Nucleus accumbens (tissue), 56 donors: ENCODE measurements at regions not wholly inside any gene's neighbourhood (a gene's known extent, or its start where the extent isn't known, plus 50 kb on each side); places are given as distances from the start of the nearest gene placed in this dataset.

Source experiments
- DNase-seq, 56 donors: peaks; one replicate each; lab custom pipeline; 2025; lab: John Stamatoyannopoulos, UW

- no peak for DNase-seq
Observed at GRCh38 chr14:29102266-29102665, 335.7 kb downstream of the FOXG1 start.

GRCh38 chr14:29102996-29103395 lies 336.4 kb downstream of the FOXG1 start:
- DNase-seq, result no peak

GRCh38 chr14:29108908-29109307 lies 342.3 kb downstream of the FOXG1 start:
- DNase-seq, result no peak

- no peak for DNase-seq
Observed at GRCh38 chr14:29109589-29109988, 343.0 kb downstream of the FOXG1 start.

GRCh38 chr14:29111554-29111953 lies 345.0 kb downstream of the FOXG1 start:
- DNase-seq, result no peak

- DNase-seq, result no peak
Observed at GRCh38 chr14:29123017-29123416, 356.4 kb downstream of the FOXG1 start.

GRCh38 chr14:29126361-29126760 lies 359.8 kb downstream of the FOXG1 start:
- no peak for DNase-seq

- DNase-seq, result no peak
Observed at GRCh38 chr14:29126865-29127264, 360.3 kb downstream of the FOXG1 start.

GRCh38 chr14:29140016-29140415 lies 373.4 kb downstream of the FOXG1 start:
- no peak for DNase-seq

GRCh38 chr14:29144621-29145020 lies 378.0 kb downstream of the FOXG1 start:
- peak in 5 of 56 donors; percentile 1 to 23 (median 8) for DNase-seq

- DNase-seq, result no peak
Observed at GRCh38 chr14:29148221-29148620, 381.6 kb downstream of the FOXG1 start.

GRCh38 chr14:29149798-29150197 lies 383.2 kb downstream of the FOXG1 start:
- DNase-seq, result no peak

GRCh38 chr14:29150659-29151058 lies 384.1 kb downstream of the FOXG1 start:
- no peak for DNase-seq

GRCh38 chr14:29156096-29156495 lies 389.5 kb downstream of the FOXG1 start:
- no peak for DNase-seq

- no peak for DNase-seq
Observed at GRCh38 chr14:29161593-29161992, 395.0 kb downstream of the FOXG1 start.

- no peak for DNase-seq
Observed at GRCh38 chr14:29163109-29163508, 396.5 kb downstream of the FOXG1 start.

- no peak for DNase-seq
Observed at GRCh38 chr14:29165431-29165830, 398.8 kb downstream of the FOXG1 start.

GRCh38 chr14:29166507-29166906 lies 399.9 kb downstream of the FOXG1 start:
- no peak for DNase-seq

- DNase-seq, result no peak
Observed at GRCh38 chr14:29168149-29168548, 401.6 kb downstream of the FOXG1 start.

GRCh38 chr14:29169408-29169807 lies 402.8 kb downstream of the FOXG1 start:
- no peak for DNase-seq

GRCh38 chr14:29175706-29176105 lies 409.1 kb downstream of the FOXG1 start:
- DNase-seq, result no peak

GRCh38 chr14:29176876-29177275 lies 410.3 kb downstream of the FOXG1 start:
- DNase-seq, result no peak

GRCh38 chr14:29178971-29179370 lies 412.4 kb downstream of the FOXG1 start:
- DNase-seq, result no peak

GRCh38 chr14:29191092-29191491 lies 424.5 kb downstream of the FOXG1 start:
- DNase-seq, result no peak
